HS-5 (cell line): ENCODE measurements at regions not wholly inside any gene's neighbourhood (a gene's known extent, or its start where the extent isn't known, plus 50 kb on each side); places are given as distances from the start of the nearest gene placed in this dataset.
"Not testable (repeated sequence)": the region's sequence is repeated elsewhere in the genome, so short reads cannot be mapped to it uniquely, and the experiment has no call there.

Experiments
- DNase-seq: peaks from one replicate; pipeline ENCODE4 v3.0.0-alpha.2; 2012; ENCODE audit warnings: low read depth

DNA sequence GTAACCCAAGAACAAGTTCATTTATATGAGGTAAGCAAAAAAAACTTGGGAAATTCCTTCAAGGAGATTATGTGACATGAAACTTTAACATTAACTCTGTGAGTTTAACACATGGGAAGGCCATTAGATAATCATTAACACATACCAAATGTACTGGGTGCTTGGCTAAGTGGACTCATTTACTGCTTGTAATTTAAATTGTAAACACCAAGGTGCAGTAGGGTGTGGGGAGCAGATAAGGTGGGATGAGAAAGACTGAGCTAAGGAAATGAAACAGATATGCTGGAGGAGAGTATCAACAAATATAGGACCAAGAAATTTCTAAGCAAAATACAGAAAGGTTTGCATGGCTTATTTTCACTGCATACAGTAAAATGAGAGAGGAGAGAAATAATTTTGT, 2384.8 kb upstream of the ACO1 start:
- no peak for DNase-seq

DNA sequence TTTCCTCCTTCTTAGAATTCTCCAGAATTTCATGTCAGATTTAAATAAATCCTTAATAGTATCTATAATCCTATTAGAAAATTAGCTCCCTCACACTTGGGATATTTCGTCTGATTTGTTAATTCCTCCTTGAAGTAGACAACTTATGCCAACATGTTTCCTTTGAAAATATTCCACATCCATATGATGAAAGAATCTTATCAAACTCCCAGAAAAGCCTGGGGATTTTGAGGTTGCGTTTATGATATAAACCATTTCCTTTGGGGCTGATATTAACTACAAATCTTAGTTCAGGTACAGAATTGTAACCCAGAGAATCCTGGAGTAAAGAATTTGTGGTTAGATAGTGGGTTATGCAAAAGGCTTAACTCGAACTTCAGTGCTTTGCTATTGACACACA, 2373.8 kb upstream of the ACO1 start:
- DNase-seq: no peak

DNA sequence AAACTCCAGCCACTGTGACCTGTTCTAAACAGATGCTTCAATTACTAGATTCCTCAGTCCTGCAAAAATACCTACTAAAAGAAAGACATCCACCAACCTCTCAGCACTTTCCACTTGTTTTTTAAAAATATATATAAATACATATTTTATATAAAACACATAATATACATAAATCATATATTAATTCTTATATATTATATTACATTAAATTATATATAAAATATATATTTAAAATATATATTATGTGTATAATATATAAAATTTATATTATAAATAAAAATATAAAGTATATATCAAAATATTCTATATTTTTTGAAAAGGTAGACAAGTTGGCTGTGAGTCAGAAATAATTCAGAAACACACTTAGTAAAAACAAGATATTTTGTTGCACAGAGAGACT, 2371.8 kb upstream of the ACO1 start:
- DNase-seq: no peak

GRCh38 chr9:30015073-30015472, 2369.4 kb upstream of the ACO1 start:
- DNase-seq: no peak

- no peak for DNase-seq
These were observed 2364.3 kb upstream of the ACO1 start for GRCh38 chr9:30020161-30020560.

DNA sequence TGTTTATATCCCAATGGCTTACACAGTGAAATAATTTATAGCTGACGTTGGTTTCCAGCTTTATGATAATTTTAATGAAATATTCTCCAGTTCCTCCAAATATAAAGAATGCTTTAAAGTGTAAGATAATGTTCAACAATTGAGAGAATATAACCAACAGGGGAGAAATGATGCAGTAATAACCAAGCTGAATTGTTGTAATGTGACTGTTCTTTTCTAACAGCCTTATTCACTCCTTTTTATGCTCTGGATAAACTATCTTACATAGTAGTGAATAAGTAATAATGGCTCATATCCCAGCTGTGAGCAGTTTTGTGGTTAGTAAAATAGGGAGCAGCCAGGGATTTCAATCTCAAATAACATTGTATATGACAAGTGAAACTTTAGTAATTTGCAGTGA, 2348.7 kb upstream of the ACO1 start:
- DNase-seq: no peak

DNA sequence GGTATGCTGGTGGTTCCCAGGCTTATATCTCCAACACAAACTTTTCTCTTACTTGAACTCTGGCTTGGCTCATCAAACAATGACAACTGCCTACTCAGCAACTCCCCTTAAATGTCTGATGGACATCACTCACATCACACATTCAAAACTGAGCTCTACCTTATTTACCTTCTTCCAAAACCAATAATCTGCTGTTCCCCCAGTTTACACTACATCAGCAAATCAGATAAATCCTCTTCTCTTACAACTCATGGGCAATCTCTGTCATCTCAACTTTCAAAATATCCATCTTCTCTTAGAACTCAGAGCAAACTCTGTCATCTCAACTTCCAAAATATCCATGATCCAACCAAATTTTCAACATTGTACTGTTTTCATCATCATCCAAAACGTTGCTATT, 2347.9 kb upstream of the ACO1 start:
- no peak for DNase-seq

- no peak for DNase-seq
These were observed 2344.7 kb upstream of the ACO1 start for GRCh38 chr9:30039712-30040111.

DNA sequence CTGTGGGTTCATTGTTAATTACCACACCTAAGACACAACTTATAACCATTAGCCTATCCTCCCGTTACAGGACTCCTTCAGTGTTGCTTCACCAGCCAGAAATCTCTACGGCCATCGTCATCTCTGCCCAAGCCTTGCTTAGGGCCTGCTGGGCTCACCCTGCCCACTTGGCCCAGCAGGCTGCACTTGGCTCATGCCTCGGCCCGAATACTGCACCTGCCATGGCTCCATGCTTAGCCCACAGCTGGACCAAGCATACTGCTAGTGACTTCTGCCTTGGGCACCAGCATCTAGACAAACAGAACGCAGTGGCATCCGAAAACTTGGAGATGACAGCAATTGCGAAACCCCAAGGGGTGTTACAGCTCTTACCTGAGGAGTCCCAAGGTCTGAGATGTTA, 2336.0 kb upstream of the ACO1 start:
- DNase-seq: no peak

GRCh38 chr9:30058463-30058862, 2326.0 kb upstream of the ACO1 start:
- peak; percentile 6 for DNase-seq

DNA sequence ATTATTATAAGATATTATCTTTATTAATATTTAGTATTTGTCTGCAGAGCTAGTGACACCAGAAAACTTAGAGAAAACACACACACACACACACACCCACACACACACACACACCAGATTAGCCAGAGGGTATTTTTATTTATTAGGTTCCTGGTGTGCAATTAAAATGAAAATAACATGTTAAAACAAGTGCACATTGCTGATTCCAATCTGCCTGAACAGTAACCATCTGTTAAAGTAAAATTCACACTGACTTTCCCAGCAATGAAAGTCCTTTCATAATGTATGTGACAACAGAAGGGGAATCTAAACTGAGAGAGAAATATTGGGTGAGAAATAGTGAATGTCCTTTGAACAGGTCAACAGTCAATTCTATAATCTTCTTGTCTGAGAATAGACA, 2323.5 kb upstream of the ACO1 start:
- DNase-seq: no peak

- DNase-seq: no peak
These were observed 2318.6 kb upstream of the ACO1 start for GRCh38 chr9:30065888-30066287.

GRCh38 chr9:30069236-30069635, 2315.2 kb upstream of the ACO1 start:
- DNase-seq: not testable (repeated sequence)

- DNase-seq: no peak
These were observed 2309.4 kb upstream of the ACO1 start for GRCh38 chr9:30075022-30075421.

GRCh38 chr9:30075451-30076199, 2308.8 kb upstream of the ACO1 start:
- peak; percentile 35 for DNase-seq

DNA sequence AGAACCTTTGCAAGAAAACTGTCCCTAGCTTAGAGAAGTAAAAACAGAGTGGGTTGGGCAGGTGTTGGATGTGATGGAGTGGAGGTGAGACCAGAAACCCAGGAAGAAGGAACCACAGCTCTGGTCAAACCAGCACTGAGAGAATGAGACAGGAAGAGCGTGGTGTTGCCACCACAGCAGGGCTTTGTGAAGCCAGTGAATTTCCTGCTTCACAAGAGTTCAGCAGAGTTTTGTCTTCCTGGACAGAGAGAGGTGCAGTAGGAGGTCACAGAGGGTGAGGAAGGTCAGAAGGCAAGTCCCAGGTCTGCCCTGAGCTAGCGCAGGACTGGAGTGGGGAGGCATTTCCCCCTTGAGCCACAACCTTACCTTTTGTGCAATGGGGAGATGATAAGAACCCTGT, 2306.2 kb upstream of the ACO1 start:
- DNase-seq: no peak

DNA sequence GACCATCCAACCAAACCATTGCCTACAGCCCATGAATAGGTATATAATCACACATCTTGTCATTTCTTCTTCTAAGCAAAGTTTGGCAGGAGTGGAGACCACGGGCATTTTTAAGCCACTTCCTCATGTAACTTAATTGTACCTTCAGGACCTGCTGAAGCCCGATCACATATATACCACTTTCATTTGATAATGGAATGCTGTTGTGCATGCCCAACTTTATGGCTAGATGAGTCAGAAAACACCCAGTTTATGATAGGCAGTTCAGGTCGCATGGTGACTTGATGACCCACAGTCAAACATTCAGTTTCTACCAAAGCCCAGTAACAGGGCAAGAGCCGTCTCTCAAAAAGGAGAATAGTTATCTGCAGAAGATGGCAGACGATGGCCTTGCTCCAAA, 2295.0 kb upstream of the ACO1 start:
- no peak for DNase-seq

DNA sequence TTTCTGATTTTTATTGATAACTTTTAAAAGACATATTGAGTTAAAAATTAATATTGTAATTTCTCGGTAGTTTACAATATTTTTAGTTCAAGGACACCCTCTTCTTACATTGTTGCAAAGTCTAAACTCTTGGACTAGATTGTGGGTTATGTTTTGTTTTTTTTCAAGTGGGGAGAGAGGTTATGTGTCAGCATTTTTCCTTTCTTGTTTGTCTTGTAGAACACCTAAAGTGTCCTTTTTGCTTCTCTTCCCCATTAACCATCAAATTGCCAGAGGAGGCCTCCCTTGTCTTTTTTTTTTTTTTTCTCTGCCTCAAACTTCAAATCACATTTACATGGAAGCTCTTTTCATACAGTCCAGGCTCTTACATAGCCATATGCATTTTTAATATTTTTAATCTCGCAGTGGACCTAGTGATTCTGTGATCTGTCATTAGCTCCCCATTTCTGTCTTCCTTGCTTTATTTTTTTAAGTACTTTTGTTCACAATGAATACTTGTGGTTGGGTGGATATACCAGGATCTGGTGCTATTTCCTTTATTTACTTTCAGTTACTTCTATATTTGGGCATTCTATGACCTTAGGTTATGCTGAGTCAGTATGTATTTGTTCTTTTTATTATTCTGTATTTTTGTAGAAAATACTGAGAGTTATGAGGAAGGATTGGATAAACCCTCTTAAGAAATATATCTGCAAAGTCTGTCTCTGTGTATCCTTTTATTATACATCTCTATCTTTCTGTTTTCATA, 2280.6 kb upstream of the ACO1 start:
- DNase-seq: peak; percentile 10

- not testable (repeated sequence) for DNase-seq
These were observed 2277.3 kb upstream of the ACO1 start for GRCh38 chr9:30107134-30107533.

GRCh38 chr9:30116673-30117217, 2267.7 kb upstream of the ACO1 start:
- no peak for DNase-seq

DNA sequence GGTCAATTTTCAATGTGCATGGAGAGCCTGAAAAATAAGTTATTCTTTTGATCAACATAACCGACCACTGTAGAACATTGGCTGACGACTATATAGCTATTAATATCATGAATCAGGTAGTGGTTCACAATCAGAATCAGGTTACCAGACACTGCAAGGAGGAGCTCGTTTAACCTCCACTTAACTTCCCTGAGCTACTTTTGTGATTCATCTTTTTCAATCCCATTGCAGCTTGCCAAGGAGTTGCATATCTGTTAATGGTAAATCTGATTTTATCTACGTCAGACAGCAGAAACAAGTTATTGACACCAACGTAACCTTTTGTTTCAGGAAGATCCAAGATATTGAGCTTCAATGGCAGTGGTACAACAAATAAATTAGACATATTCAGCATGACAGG, 2263.8 kb upstream of the ACO1 start:
- no peak for DNase-seq

GRCh38 chr9:30121611-30122010, 2262.8 kb upstream of the ACO1 start:
- DNase-seq: no peak

DNA sequence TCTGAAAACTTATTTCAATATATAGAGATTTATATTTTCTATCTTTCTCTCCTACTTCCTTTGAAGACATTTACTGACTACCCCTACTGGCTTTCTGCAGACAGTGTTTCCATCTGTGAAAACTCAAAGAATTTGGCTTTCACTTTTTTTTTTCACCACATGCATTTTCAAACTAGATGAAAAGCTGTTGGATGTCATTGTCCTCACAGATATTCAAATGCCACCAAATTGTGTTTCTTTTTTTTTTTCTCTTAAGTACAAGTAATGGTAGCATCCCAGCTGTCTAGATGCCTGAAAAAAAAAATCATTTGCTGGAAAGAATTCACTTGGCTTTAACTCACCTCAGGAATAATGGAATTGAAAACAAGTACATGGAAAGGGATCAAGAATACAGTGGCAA, 2258.6 kb upstream of the ACO1 start:
- no peak for DNase-seq

DNA sequence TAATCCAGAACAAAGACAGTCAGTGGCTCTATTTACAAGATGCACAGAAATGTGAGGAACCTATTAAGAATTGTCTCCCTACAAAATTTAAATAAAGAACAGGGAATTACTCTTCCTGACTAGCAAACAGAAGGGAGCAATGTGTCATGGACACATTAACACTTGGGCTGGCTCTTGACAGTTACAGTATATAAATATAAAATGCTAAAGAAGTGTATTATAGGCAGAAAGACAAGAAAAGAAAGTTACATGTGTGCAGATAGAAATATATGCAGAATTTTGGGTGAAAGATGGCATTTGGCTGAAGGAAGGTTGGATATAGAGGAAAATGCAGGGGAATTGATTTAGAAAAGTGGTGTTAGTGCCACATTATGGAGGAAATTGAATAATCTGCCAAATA, 2257.1 kb upstream of the ACO1 start:
- DNase-seq: no peak
